Loucy (cell line): ENCODE measurements at regions not wholly inside any gene's neighbourhood (a gene's known extent, or its start where the extent isn't known, plus 50 kb on each side); places are given as distances from the start of the nearest gene placed in this dataset.

Source experiments
- H2AFZ ChIP-seq: fragments of 200-600 bp; sonication (generic); 2 replicates; pipeline ENCODE4 v1.6.0; 2016; ENCODE audit warnings: antibody characterized with exemption, mild to moderate bottlenecking, low read length, moderate library complexity
- H3F3A ChIP-seq: fragments of 200-600 bp; 2 replicates; pipeline ENCODE4 v1.6.0; 2016; ENCODE audit warnings: antibody characterized with exemption, low read depth, mild to moderate bottlenecking
- H3K27me3 ChIP-seq: fragments of 200-600 bp; sonication (generic); 2 replicates; pipeline ENCODE4 v1.6.1; 2014; ENCODE audit warnings: low read length, mild to moderate bottlenecking; ENCODE audit not compliant: insufficient read depth, poor library complexity, severe bottlenecking
- H3K36me3 ChIP-seq: fragments of 200-600 bp; sonication (generic); 2 replicates; pipeline ENCODE4 v1.6.1; 2016; ENCODE audit warnings: low read length; ENCODE audit not compliant: insufficient read depth
- H3K4me1 ChIP-seq: fragments of 200-600 bp; sonication (generic); 2 replicates; pipeline ENCODE4 v1.5.1; 2014; ENCODE audit warnings: low read length, mild to moderate bottlenecking; ENCODE audit not compliant: insufficient read depth, poor library complexity, severe bottlenecking
- H3K4me2 ChIP-seq: fragments of 200-600 bp; sonication (generic); 2 replicates; pipeline ENCODE4 v1.6.0; 2014; ENCODE audit warnings: antibody characterized with exemption, low read length, low read depth, mild to moderate bottlenecking; ENCODE audit not compliant: poor library complexity, severe bottlenecking
- H3K4me3 ChIP-seq: fragments of 200-600 bp; sonication (generic); 2 replicates; pipeline ENCODE4 v1.5.1; 2014; ENCODE audit warnings: low read length, mild to moderate bottlenecking, mixed read lengths; ENCODE audit not compliant: poor library complexity, severe bottlenecking
- H3K79me2 ChIP-seq: fragments of 200-600 bp; sonication (generic); 2 replicates; pipeline ENCODE4 v1.6.1; 2014; ENCODE audit warnings: low read length; ENCODE audit not compliant: insufficient read depth
- H3K9ac ChIP-seq: fragments of 200-600 bp; sonication (generic); 2 replicates; pipeline ENCODE4 v1.6.0; 2014; ENCODE audit warnings: mild to moderate bottlenecking, low read depth, low read length, moderate library complexity; ENCODE audit not compliant: poor library complexity, severe bottlenecking
- H3K9me2 ChIP-seq: fragments of 200-600 bp; sonication (generic); replicated peaks from 2 replicates; pipeline ENCODE4 v1.6.1; 2016; ENCODE audit warnings: low read depth, low read length, mixed read lengths
- H3K9me3 ChIP-seq: fragments of 200-600 bp; sonication (generic); 2 replicates; pipeline ENCODE4 v1.6.1; 2014; ENCODE audit warnings: mild to moderate bottlenecking, antibody characterized with exemption, low read length, low read depth; ENCODE audit not compliant: insufficient read depth
- H4K20me1 ChIP-seq: fragments of 200-600 bp; sonication (generic); 2 replicates; pipeline ENCODE4 v1.6.0; 2014; ENCODE audit warnings: antibody characterized with exemption, low read length, mild to moderate bottlenecking; ENCODE audit not compliant: insufficient read depth, poor library complexity, severe bottlenecking
- CTCF ChIP-seq: fragments of 200-600 bp; sonication (generic); conservative IDR thresholded peaks from 2 replicates; pipeline ENCODE4 v1.5.1; 2014; ENCODE audit warnings: mild to moderate bottlenecking, antibody characterized with exemption, low read length
- EZH2phosphoT487 ChIP-seq: fragments of 200-600 bp; IDR thresholded peaks from 2 replicates; pipeline ENCODE4 v1.6.1; 2018; ENCODE audit warnings: antibody characterized with exemption, mild to moderate bottlenecking, moderate library complexity, borderline replicate concordance

GRCh38 chr6:113385020-113385431, 472.1 kb upstream of the MARCKS start:
- H3K4me2 ChIP-seq = no peak overlapping the region
- no peak overlapping the region for H3K4me3 ChIP-seq
- no peaks in the 10 kb centered on the region for H3K36me3 ChIP-seq
- no peak for TF ChIP-seq CTCF
- TF ChIP-seq EZH2phosphoT487 = no peak
- H2AFZ ChIP-seq = no peak overlapping the region
- H3K9me2 ChIP-seq = no peaks in the 10 kb centered on the region
- H3K9me3 ChIP-seq = no peaks in the 10 kb centered on the region
- H3K79me2 ChIP-seq = no peaks in the 10 kb centered on the region
- no peak overlapping the region for H3K9ac ChIP-seq
- H3K4me1 ChIP-seq = no peaks in the 10 kb centered on the region
- no peaks in the 10 kb centered on the region for H3F3A ChIP-seq
- H3K27me3 ChIP-seq = no peaks in the 10 kb centered on the region
- H4K20me1 ChIP-seq = no peaks in the 10 kb centered on the region

GRCh38 chr6:113388996-113389395, 468.1 kb upstream of the MARCKS start:
- Histone ChIP-seq H2AFZ (no peak overlapping the region), H3K27me3 (no peaks in the 10 kb centered on the region), H3K79me2 (no peaks in the 10 kb centered on the region), H3K4me1 (no peaks in the 10 kb centered on the region), H3K36me3 (no peaks in the 10 kb centered on the region), H4K20me1 (no peaks in the 10 kb centered on the region), H3K9ac (no peak overlapping the region), H3K9me3 (no peaks in the 10 kb centered on the region), H3K4me3 (no peak overlapping the region), H3K9me2 (no peaks in the 10 kb centered on the region), H3F3A (no peaks in the 10 kb centered on the region), H3K4me2 (no peak overlapping the region)
- TF ChIP-seq CTCF (no peak), EZH2phosphoT487 (no peak)

- H2AFZ ChIP-seq = no peak overlapping the region
- H4K20me1 ChIP-seq = no peaks in the 10 kb centered on the region
- no peak overlapping the region for H3K4me2 ChIP-seq
- no peaks in the 10 kb centered on the region for H3F3A ChIP-seq
- H3K9me3 ChIP-seq = no peaks in the 10 kb centered on the region
- H3K9ac ChIP-seq = no peak overlapping the region
- no peaks in the 10 kb centered on the region for H3K36me3 ChIP-seq
- H3K9me2 ChIP-seq = no peaks in the 10 kb centered on the region
- H3K4me1 ChIP-seq = no peaks in the 10 kb centered on the region
- no peaks in the 10 kb centered on the region for H3K79me2 ChIP-seq
- no peak overlapping the region for H3K4me3 ChIP-seq
- no peak for TF ChIP-seq CTCF
- TF ChIP-seq EZH2phosphoT487 = no peak
- no peaks in the 10 kb centered on the region for H3K27me3 ChIP-seq
Measured at GRCh38 chr6:113392551-113393055, 464.5 kb upstream of the MARCKS start.
